Upper lobe of left lung (tissue), 4 donors: ENCODE measurements at regions not wholly inside any gene's neighbourhood (a gene's known extent, or its start where the extent isn't known, plus 50 kb on each side); places are given as distances from the start of the nearest gene placed in this dataset.
"Not testable (repeated sequence)": the region's sequence is repeated elsewhere in the genome, so short reads cannot be mapped to it uniquely, and the experiment has no call there.

Experiments
- EP300 ChIP-seq, 4 donors: sonication (generic); formaldehyde crosslinking; IDR thresholded peaks; one replicate each; pipeline ENCODE4 v1.5.1; 2017; ENCODE audit warnings: antibody characterized with exemption in 4 of 4, control low read depth in 2 of 4
- POLR2A ChIP-seq, 4 donors: fragments of 450-650 bp; IDR thresholded peaks; one replicate each; pipeline ENCODE4 v1.5.1; 2016 to 2017; ENCODE audit warnings: antibody characterized with exemption in 4 of 4, mild to moderate bottlenecking in 2 of 4
- POLR2AphosphoS5 ChIP-seq, 2 donors: sonication (generic); formaldehyde crosslinking; IDR thresholded peaks; one replicate each; pipeline ENCODE4 v1.5.1; 2017; ENCODE audit warnings: antibody characterized with exemption in 2 of 2
- TF ChIP-seq, protein P1 (sequence below), 6 experiments: fragments of 450-650 bp in 4 of 6; fragments of 200-600 bp in 2 of 6; sonication (generic) in 2 of 6; IDR thresholded peaks; one replicate each; pipeline ENCODE4 v1.5.1; 2016 to 2019; ENCODE audit warnings: antibody characterized with exemption in 6 of 6

DNA sequence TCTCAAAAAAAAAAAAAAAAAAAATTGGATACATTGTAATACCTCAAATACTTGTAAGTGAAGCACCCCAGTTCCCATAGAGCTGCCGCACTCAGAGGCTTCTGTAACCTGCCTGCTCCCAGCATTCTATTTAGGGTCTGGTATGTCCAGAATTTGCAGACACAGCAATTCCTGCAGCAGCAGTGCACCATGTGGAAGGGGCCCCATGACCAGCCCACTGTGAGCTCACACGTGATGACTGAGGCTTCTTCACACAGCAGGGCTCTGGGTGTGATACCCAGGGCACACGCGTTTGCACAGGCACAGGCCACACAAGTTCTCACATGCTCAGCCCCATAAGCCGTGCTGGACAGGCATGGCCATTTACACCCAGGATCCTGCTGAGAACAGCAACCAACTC lies 5481.5 kb upstream of the TPTE start:
- TF ChIP-seq EP300, POLR2AphosphoS5, POLR2A (IDR thresholded peaks at IDR 0.05): not testable (repeated sequence)
- TF ChIP-seq, protein P1, sequence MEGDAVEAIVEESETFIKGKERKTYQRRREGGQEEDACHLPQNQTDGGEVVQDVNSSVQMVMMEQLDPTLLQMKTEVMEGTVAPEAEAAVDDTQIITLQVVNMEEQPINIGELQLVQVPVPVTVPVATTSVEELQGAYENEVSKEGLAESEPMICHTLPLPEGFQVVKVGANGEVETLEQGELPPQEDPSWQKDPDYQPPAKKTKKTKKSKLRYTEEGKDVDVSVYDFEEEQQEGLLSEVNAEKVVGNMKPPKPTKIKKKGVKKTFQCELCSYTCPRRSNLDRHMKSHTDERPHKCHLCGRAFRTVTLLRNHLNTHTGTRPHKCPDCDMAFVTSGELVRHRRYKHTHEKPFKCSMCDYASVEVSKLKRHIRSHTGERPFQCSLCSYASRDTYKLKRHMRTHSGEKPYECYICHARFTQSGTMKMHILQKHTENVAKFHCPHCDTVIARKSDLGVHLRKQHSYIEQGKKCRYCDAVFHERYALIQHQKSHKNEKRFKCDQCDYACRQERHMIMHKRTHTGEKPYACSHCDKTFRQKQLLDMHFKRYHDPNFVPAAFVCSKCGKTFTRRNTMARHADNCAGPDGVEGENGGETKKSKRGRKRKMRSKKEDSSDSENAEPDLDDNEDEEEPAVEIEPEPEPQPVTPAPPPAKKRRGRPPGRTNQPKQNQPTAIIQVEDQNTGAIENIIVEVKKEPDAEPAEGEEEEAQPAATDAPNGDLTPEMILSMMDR (IDR thresholded peaks at IDR 0.05), result not testable (repeated sequence)
